GM21390 (cell line): ENCODE measurements at regions not wholly inside any gene's neighbourhood (a gene's known extent, or its start where the extent isn't known, plus 50 kb on each side); places are given as distances from the start of the nearest gene placed in this dataset.
"Not testable (repeated sequence)": the region's sequence is repeated elsewhere in the genome, so short reads cannot be mapped to it uniquely, and the experiment has no call there.

ENCODE experiments used
- ATAC-seq: cut with Tn5 transposase; IDR thresholded peaks from one replicate; pipeline ENCODE4 v1.9.1; 2021; ENCODE audit not compliant: unreplicated experiment

GRCh38 chr2:54038835-54039234 lies 68.0 kb upstream of the PSME4 start:
- no peak for ATAC-seq

GRCh38 chr2:54031288-54031687 lies 60.5 kb upstream of the PSME4 start:
- not testable (repeated sequence) for ATAC-seq

DNA sequence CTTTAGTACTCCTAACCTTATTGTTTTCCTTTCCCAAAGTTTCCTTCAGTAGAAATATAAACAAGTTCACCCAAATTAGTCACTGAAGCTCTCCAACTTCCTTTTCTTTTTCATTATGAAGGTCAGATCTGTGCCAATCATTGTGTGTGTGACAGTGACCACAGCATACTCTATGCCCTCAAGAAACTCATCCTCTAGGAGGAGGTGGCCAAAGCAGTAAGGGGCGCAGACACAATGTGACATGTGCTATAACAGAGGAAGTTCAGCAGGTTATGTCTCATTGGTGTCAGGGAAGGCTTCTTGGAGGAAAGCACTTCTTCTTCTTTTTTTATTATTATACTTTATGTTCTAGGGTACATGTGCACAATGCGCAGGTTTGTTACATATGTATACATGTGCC lies 60.0 kb upstream of the PSME4 start:
- ATAC-seq = no peak

DNA sequence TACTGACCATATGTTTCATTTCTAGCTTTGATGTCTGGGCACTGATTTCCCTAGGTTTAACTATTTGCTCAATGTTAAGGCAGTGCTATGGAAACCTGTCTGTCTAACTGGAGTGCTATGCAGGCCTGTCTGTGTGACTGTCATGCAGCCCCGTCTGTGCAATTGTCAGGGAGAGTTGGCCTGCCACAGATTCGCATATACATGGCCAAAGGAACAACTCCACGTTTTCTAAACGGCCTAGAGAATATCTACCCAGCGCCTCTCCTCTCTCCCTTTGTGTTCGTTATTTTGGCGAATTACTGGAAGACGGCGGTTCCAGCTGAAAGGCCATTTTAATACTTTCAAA lies 59.6 kb upstream of the PSME4 start:
- ATAC-seq = no peak

GRCh38 chr2:54029721-54030395 lies 59.1 kb upstream of the PSME4 start:
- ATAC-seq = no peak

DNA sequence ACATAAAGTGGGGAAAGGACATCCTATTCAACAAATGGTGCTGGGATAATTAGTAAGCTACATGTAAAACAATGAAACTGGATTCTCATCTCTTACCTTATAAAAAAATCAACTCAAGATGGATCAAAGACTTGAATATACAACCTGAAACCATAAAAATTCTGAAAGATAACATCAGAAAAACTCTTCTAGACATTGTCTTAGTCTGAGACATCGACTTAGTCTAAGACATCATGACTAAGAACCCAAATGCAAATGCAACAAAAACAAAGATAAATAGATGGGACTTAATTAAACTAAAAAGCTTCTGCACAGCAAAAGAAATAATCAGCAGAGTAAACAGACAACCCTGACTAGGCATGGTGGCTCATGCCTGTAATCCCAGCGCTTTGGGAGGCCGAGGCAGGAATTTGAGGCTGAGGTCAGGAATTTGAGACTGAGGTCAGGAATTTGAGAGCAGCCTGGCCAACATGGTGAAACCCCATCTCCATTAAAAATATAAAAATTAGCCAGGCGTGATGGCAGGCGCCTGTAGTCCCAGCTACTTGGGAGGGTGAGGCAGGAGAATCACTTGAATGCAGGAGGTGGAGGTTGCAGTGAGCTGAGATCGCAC lies 54.8 kb upstream of the PSME4 start:
- not testable (repeated sequence) for ATAC-seq

GRCh38 chr2:54024576-54024975 lies 53.8 kb upstream of the PSME4 start:
- ATAC-seq = no peak

DNA sequence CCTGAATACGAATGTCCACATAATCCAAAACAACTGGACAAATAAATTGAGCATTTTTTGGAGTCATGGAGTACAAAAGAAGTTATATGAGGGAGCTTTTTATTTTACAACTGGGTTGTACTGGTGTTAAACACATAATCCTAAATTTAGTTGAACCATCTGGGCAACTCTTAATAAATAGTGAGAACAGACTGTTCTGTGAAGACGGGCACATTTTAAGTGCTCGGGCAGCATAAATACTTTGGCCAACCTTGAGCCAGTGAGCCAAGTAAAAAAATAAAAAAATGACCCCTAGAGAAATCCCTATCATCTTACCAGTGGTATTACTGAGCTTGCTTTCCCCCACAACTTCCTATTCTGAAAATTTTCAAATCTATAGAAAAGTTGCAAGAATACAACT lies 50.9 kb upstream of the PSME4 start:
- no peak for ATAC-seq

DNA sequence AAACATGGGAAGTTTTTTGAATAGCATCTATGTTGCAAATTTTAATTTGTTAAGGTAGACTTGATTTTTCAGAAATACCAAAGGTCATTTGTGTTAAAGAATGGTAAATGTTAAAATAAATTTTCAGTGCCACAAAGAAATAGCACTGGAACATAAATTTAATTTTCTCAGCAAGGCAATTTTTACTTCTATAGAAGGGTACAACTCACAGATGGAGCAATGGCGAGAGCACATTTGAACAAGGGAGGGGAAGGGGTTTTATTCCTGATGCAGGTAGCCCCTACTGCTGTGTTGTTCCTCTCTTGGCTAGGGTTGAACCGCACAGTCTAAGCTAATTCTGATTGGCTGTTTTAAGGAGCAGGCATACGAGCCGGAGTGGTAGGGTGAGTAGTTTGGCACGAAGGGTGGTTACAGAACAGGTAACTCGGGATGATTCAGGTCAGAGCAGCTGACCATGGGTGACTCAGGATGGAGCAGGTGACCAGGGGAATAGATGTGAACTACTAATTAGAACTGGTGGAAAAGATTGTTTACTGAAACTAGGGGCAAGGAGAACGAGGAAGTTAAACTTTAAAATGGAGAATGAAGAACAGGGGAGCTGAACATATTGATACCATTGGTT lies 50.1 kb upstream of the PSME4 start:
- no peak for ATAC-seq
